HCT116 (cell line): ENCODE measurements at regions not wholly inside any gene's neighbourhood (a gene's known extent, or its start where the extent isn't known, plus 50 kb on each side); places are given as distances from the start of the nearest gene placed in this dataset.

ENCODE experiments used
- ATAC-seq: fragments of 200-7000 bp; cut with Tn5 transposase; 2 replicates; pipeline ENCODE4 v1.9.1; 2020; ENCODE audit warnings: mild to moderate bottlenecking, moderate library complexity
- BruUV-seq: library from RNA; stranded (reverse); fragments of 400-500 nt; replicated peaks from 2 replicates; lab custom pipeline; 2021; lab: Mats Ljungman, UMichigan
- CTCF ChIA-PET: fragments of 300-600 bp; sonication (Branson Sonifier 250); formaldehyde crosslinking; loops from one replicate; lab custom pipeline; 2021; ENCODE audit warnings: antibody characterized with exemption; lab: Charles Lee
- POLR2A ChIA-PET: fragments of 300-600, 350-600 bp; sonication (Branson Sonifier 250); formaldehyde crosslinking; loops from one replicate; lab custom pipeline; 2021; ENCODE audit warnings: antibody characterized with exemption; lab: Charles Lee
- RAD21 ChIA-PET, 2 experiments: fragments of 300-600 bp; sonication (Branson Sonifier 250); formaldehyde crosslinking; loops; one replicate each; lab custom pipeline; 2023; ENCODE audit warnings: low total read pairs in 2 of 2; ENCODE audit not compliant: uncharacterized antibody in 2 of 2, unreplicated experiment in 2 of 2, low non-redundant PET in 1 of 2; lab: Charles Lee
- DNase-seq: peaks from one replicate; pipeline ENCODE4 v3.0.0-alpha.2; 2010; ENCODE audit warnings: low read depth, low spot score
- H2AFZ ChIP-seq: fragments of 200-600 bp; shearing (Covaris generic), sonication (generic); 2 replicates; pipeline ENCODE4 v1.6.1; 2017; ENCODE audit warnings: low read depth, mixed run types, mixed read lengths, antibody characterized with exemption, low read length; ENCODE audit not compliant: poor library complexity, severe bottlenecking
- H3K27ac ChIP-seq: 2 replicates; pipeline ENCODE4 v1.5.1; 2012; ENCODE audit warnings: low read depth, low read length
- H3K27me3 ChIP-seq: fragments of 200-600 bp; sonication (generic); 2 replicates; pipeline ENCODE4 v1.6.1; 2016; ENCODE audit warnings: mixed run types, low read length, mixed read lengths; ENCODE audit not compliant: insufficient read depth
- H3K36me3 ChIP-seq, 2 experiments: fragments of 200-500 bp in 1 of 2; fragments of 200-600 bp in 1 of 2; sonication (Bioruptor generic) in 1 of 2; sonication (generic) in 1 of 2; 2 replicates each; pipeline versions ENCODE4 v1.5.1 to v1.6.1; 2014 to 2016; ENCODE audit warnings: low read length in 2 of 2, inconsistent platforms in 1 of 2, mixed read lengths in 1 of 2, mixed run types in 1 of 2; ENCODE audit not compliant: insufficient read depth in 2 of 2, control insufficient read depth in 1 of 2
- H3K4me1 ChIP-seq, 2 experiments: fragments of 200-600 bp in 1 of 2; sonication (generic) in 1 of 2; 2 replicates each; pipeline versions ENCODE4 v1.5.1 to v1.6.1; 2012 to 2017; ENCODE audit warnings: low read length in 2 of 2, inconsistent platforms in 1 of 2, mild to moderate bottlenecking in 1 of 2, mixed read lengths in 1 of 2, mixed run types in 1 of 2, moderate library complexity in 1 of 2; ENCODE audit not compliant: insufficient read depth in 2 of 2, control insufficient read depth in 1 of 2
- H3K4me2 ChIP-seq: fragments of 200-600 bp; sonication (generic); 2 replicates; pipeline ENCODE4 v1.6.1; 2017; ENCODE audit warnings: mixed run types, low read length, mixed read lengths
- H3K4me3 ChIP-seq, 2 experiments: fragments of 200-600 bp in 1 of 2; sonication (generic) in 1 of 2; replicated peaks in 1 of 2; 2 replicates each; pipeline ENCODE4 v1.5.1; 2011 to 2016; ENCODE audit warnings: low read length in 2 of 2, control low read depth in 1 of 2, low read depth in 1 of 2, mild to moderate bottlenecking in 1 of 2, mixed read lengths in 1 of 2, mixed run types in 1 of 2
- H3K79me2 ChIP-seq: fragments of 200-600 bp; sonication (generic); 2 replicates; pipeline ENCODE4 v1.6.1; 2017; ENCODE audit warnings: mild to moderate bottlenecking, mixed run types, low read length, moderate library complexity, mixed read lengths; ENCODE audit not compliant: insufficient read depth
- H3K9ac ChIP-seq: fragments of 200-600 bp; sonication (generic); 2 replicates; pipeline ENCODE4 v1.6.1; 2016; ENCODE audit warnings: low read length, mixed read lengths
- H3K9me2 ChIP-seq: fragments of 200-600 bp; sonication (generic), shearing (Covaris generic); 2 replicates; pipeline ENCODE4 v1.6.1; 2017; ENCODE audit warnings: mixed run types, mild to moderate bottlenecking, moderate library complexity; ENCODE audit not compliant: insufficient read depth
- H3K9me3 ChIP-seq, 2 experiments: fragments of 200-500 bp in 1 of 2; fragments of 200-600 bp in 1 of 2; sonication (Bioruptor generic) in 1 of 2; sonication (generic) in 1 of 2; 2 replicates each; pipeline ENCODE4 v1.6.1; 2014 to 2017; ENCODE audit warnings: low read length in 2 of 2, mixed read lengths in 2 of 2, inconsistent platforms in 1 of 2, low read depth in 1 of 2, mild to moderate bottlenecking in 1 of 2, mixed run types in 1 of 2, moderate library complexity in 1 of 2; ENCODE audit not compliant: control insufficient read depth in 1 of 2, insufficient read depth in 1 of 2
- H4K20me1 ChIP-seq: fragments of 200-600 bp; sonication (generic), shearing (Covaris generic); 2 replicates; pipeline ENCODE4 v1.6.1; 2017; ENCODE audit warnings: mixed run types, mild to moderate bottlenecking, moderate library complexity; ENCODE audit not compliant: insufficient read depth
- ATF3 ChIP-seq: IDR thresholded peaks from 2 replicates; pipeline ENCODE4 v1.6.1; 2012
- CBX3 ChIP-seq: IDR thresholded peaks from 2 replicates; pipeline ENCODE4 v1.6.1; 2012; ENCODE audit warnings: low read depth
- CEBPB ChIP-seq: IDR thresholded peaks from 2 replicates; pipeline ENCODE4 v1.6.1; 2012; ENCODE audit warnings: low read depth
- EGR1 ChIP-seq: IDR thresholded peaks from 2 replicates; pipeline ENCODE4 v1.6.1; 2012; ENCODE audit warnings: low read depth
- ELF1 ChIP-seq: IDR thresholded peaks from 2 replicates; pipeline ENCODE4 v1.6.1; 2012; ENCODE audit warnings: low read depth, borderline replicate concordance
- EZH2 ChIP-seq: fragments of 200-600 bp; sonication (generic); IDR thresholded peaks from 2 replicates; pipeline ENCODE4 v1.6.1; 2017; ENCODE audit warnings: antibody characterized with exemption, mixed run types
- EZH2phosphoT487 ChIP-seq: fragments of 200-600 bp; IDR thresholded peaks from 2 replicates; pipeline ENCODE4 v1.6.1; 2018; ENCODE audit warnings: antibody characterized with exemption, borderline replicate concordance
- FOSL1 ChIP-seq: IDR thresholded peaks from 2 replicates; pipeline ENCODE4 v1.6.1; 2012; ENCODE audit warnings: low read depth
- JUND ChIP-seq: IDR thresholded peaks from 2 replicates; pipeline ENCODE4 v1.6.1; 2012
- POLR2A ChIP-seq: IDR thresholded peaks from 2 replicates; pipeline ENCODE4 v1.7.0; 2011; ENCODE audit warnings: borderline replicate concordance; ENCODE audit not compliant: insufficient read depth, insufficient read length; ENCODE audit errors: extremely low read depth
- POLR2AphosphoS5 ChIP-seq: IDR thresholded peaks from 2 replicates; pipeline ENCODE4 v1.6.1; 2011; ENCODE audit warnings: mild to moderate bottlenecking, low read depth, low read length, moderate library complexity
- RAD21 ChIP-seq: IDR thresholded peaks from 2 replicates; pipeline ENCODE4 v1.6.1; 2012; ENCODE audit warnings: low read depth, mild to moderate bottlenecking
- SIN3A ChIP-seq: IDR thresholded peaks from 2 replicates; pipeline ENCODE4 v1.6.1; 2012; ENCODE audit warnings: low read depth
- SP1 ChIP-seq: IDR thresholded peaks from 2 replicates; pipeline ENCODE4 v1.6.1; 2012; ENCODE audit warnings: low read depth
- SRF ChIP-seq: IDR thresholded peaks from 2 replicates; pipeline ENCODE4 v1.6.1; 2012; ENCODE audit warnings: low read depth
- TCF7L2 ChIP-seq: IDR thresholded peaks from 2 replicates; pipeline ENCODE4 v1.7.0; 2011; ENCODE audit warnings: borderline replicate concordance, inconsistent platforms; ENCODE audit not compliant: insufficient read depth, insufficient read length; ENCODE audit errors: extremely low read depth
- YY1 ChIP-seq: IDR thresholded peaks from 2 replicates; pipeline ENCODE4 v1.6.1; 2011; ENCODE audit warnings: low read length, low read depth, moderate library complexity, mild to moderate bottlenecking; ENCODE audit not compliant: insufficient replicate concordance; ENCODE audit errors: extremely low read depth
- ZBTB33 ChIP-seq: IDR thresholded peaks from 2 replicates; pipeline ENCODE4 v1.6.1; 2011; ENCODE audit warnings: mild to moderate bottlenecking, low read length, moderate library complexity; ENCODE audit not compliant: insufficient replicate concordance; ENCODE audit errors: extremely low read depth
- ZNF274 ChIP-seq: fragments of 200-500 bp; sonication (Bioruptor generic); IDR thresholded peaks from 2 replicates; pipeline ENCODE4 v1.6.1; 2014; ENCODE audit warnings: mild to moderate bottlenecking, low read depth, low read length, inconsistent platforms
- intact Hi-C: fragments of 100-400 bp; cut with micrococcal nuclease; formaldehyde crosslinking; loops from 2 replicates; pipeline ENCODE4 v1.10.0; 2022

- intact Hi-C loops, result no loop called here
- ChIA-PET POLR2A (no interaction called here), RAD21 (no interaction called here), CTCF (no interaction called here)
- Histone ChIP-seq H4K20me1 (no peaks in the 10 kb centered on the region), H3K9me2 (no peaks in the 10 kb centered on the region), H3K9ac (no peak overlapping the region), H2AFZ (no peak overlapping the region), H3K9me3 (no peaks in the 10 kb centered on the region), H3K4me2 (no peak overlapping the region), H3K4me1 (no peaks in the 10 kb centered on the region; a peak in 1 of 4 replicates), H3K36me3 (no peaks in the 10 kb centered on the region), H3K79me2 (peaks cover 47% of the 10 kb centered on the region), H3K27ac (no peak overlapping the region), H3K27me3 (no peaks in the 10 kb centered on the region), H3K4me3 (no peak overlapping the region)
- no peak for DNase-seq
- ATAC-seq, result no peak
- TF ChIP-seq POLR2AphosphoS5 (no peak), JUND (no peak), EZH2phosphoT487 (no peak), ZNF274 (no peak), CBX3 (no peak), YY1 (no peak), FOSL1 (no peak), EZH2 (no peak), POLR2A (no peak), ATF3 (no peak), EGR1 (no peak), ZBTB33 (no peak), CEBPB (no peak), SP1 (no peak), RAD21 (no peak), ELF1 (no peak), SRF (no peak), TCF7L2 (no peak), SIN3A (no peak)
- no TSS peak for BruUV-seq
Measured at GRCh38 chr9:110115341-110115820, 92.6 kb downstream of the C9orf152 start.
